ENCODE measurements at regions not wholly inside any gene's neighbourhood (a gene's known extent, or its start where the extent isn't known, plus 50 kb on each side); places are given as distances from the start of the nearest gene placed in this dataset.

GRCh38 chr20:56697476-56697875, 68.4 kb downstream of the TFAP2C start:
- no peak for DNase-seq (ENCODE audit: low spot score)
- H3K4me1 Mint-ChIP-seq (ENCODE audit: unreplicated experiment), result no peaks in the 10 kb centered on the region
- no peak overlapping the region for H3K27ac Mint-ChIP-seq (ENCODE audit: unreplicated experiment)
- no peaks in the 10 kb centered on the region for H3K9me3 Mint-ChIP-seq (ENCODE audit: unreplicated experiment)
- H3K4me3 Mint-ChIP-seq (ENCODE audit: unreplicated experiment), result no peak overlapping the region
- H3K27me3 Mint-ChIP-seq (ENCODE audit: unreplicated experiment), result no peaks in the 10 kb centered on the region
- no peaks in the 10 kb centered on the region for H3K36me3 Mint-ChIP-seq (ENCODE audit: low read depth, unreplicated experiment)
- no peak for TF ChIP-seq CTCF (IDR thresholded peaks at IDR 0.05; ENCODE audit: unreplicated experiment)

GRCh38 chr20:56698297-56698696, 69.2 kb downstream of the TFAP2C start:
- Mint-ChIP-seq H3K27me3 (ENCODE audit: unreplicated experiment) (no peaks in the 10 kb centered on the region), H3K36me3 (ENCODE audit: low read depth, unreplicated experiment) (no peaks in the 10 kb centered on the region), H3K4me3 (ENCODE audit: unreplicated experiment) (no peak overlapping the region), H3K4me1 (ENCODE audit: unreplicated experiment) (no peaks in the 10 kb centered on the region), H3K9me3 (ENCODE audit: unreplicated experiment) (no peaks in the 10 kb centered on the region), H3K27ac (ENCODE audit: unreplicated experiment) (no peak overlapping the region)
- no peak for TF ChIP-seq CTCF (IDR thresholded peaks at IDR 0.05; ENCODE audit: unreplicated experiment)
- no peak for DNase-seq (ENCODE audit: low spot score)

- no peak for DNase-seq (ENCODE audit: low spot score)
- no peak overlapping the region for H3K27ac Mint-ChIP-seq (ENCODE audit: unreplicated experiment)
- H3K9me3 Mint-ChIP-seq (ENCODE audit: unreplicated experiment), result no peaks in the 10 kb centered on the region
- H3K4me3 Mint-ChIP-seq (ENCODE audit: unreplicated experiment), result no peak overlapping the region
- H3K4me1 Mint-ChIP-seq (ENCODE audit: unreplicated experiment), result no peaks in the 10 kb centered on the region
- H3K27me3 Mint-ChIP-seq (ENCODE audit: unreplicated experiment), result no peaks in the 10 kb centered on the region
- TF ChIP-seq CTCF (IDR thresholded peaks at IDR 0.05; ENCODE audit: unreplicated experiment), result no peak
- no peaks in the 10 kb centered on the region for H3K36me3 Mint-ChIP-seq (ENCODE audit: low read depth, unreplicated experiment)
These were observed 69.6 kb downstream of the TFAP2C start for GRCh38 chr20:56698749-56699148.

GRCh38 chr20:56702931-56703840, 74.1 kb downstream of the TFAP2C start:
- no peak for DNase-seq (ENCODE audit: low spot score)
- no peaks in the 10 kb centered on the region for H3K9me3 Mint-ChIP-seq (ENCODE audit: unreplicated experiment)
- no peaks in the 10 kb centered on the region for H3K36me3 Mint-ChIP-seq (ENCODE audit: low read depth, unreplicated experiment)
- no peak for TF ChIP-seq CTCF (IDR thresholded peaks at IDR 0.05; ENCODE audit: unreplicated experiment)
- no peaks in the 10 kb centered on the region for H3K4me1 Mint-ChIP-seq (ENCODE audit: unreplicated experiment)
- H3K27ac Mint-ChIP-seq (ENCODE audit: unreplicated experiment), result no peak overlapping the region
- H3K4me3 Mint-ChIP-seq (ENCODE audit: unreplicated experiment), result no peak overlapping the region
- H3K27me3 Mint-ChIP-seq (ENCODE audit: unreplicated experiment), result peaks cover 6% of the 10 kb centered on the region

GRCh38 chr20:56706867-56707360, 77.8 kb downstream of the TFAP2C start:
- DNase-seq (ENCODE audit: low spot score), result no peak
- Mint-ChIP-seq H3K9me3 (ENCODE audit: unreplicated experiment) (no peaks in the 10 kb centered on the region), H3K4me3 (ENCODE audit: unreplicated experiment) (no peak overlapping the region), H3K4me1 (ENCODE audit: unreplicated experiment) (no peaks in the 10 kb centered on the region), H3K27ac (ENCODE audit: unreplicated experiment) (no peak overlapping the region), H3K36me3 (ENCODE audit: low read depth, unreplicated experiment) (peaks cover 2% of the 10 kb centered on the region), H3K27me3 (ENCODE audit: unreplicated experiment) (peaks cover 6% of the 10 kb centered on the region)
- TF ChIP-seq CTCF (IDR thresholded peaks at IDR 0.05; ENCODE audit: unreplicated experiment), result no peak
